ENCODE measurements at regions not wholly inside any gene's neighbourhood (a gene's known extent, or its start where the extent isn't known, plus 50 kb on each side); places are given as distances from the start of the nearest gene placed in this dataset.

GRCh38 chr2:217017456-217018252 is 157.8 kb upstream of the TNP1 start:
- TF ChIP-seq EZH2 (IDR thresholded peaks at IDR 0.05) = no peak
- no peak for TF ChIP-seq POLR2AphosphoS5 (IDR thresholded peaks at IDR 0.05; ENCODE audit: borderline replicate concordance, low read depth, low read length)

Data from SK-N-MC (cell line).